Stomach (tissue), 4 donors: ENCODE measurements at regions not wholly inside any gene's neighbourhood (a gene's known extent, or its start where the extent isn't known, plus 50 kb on each side); places are given as distances from the start of the nearest gene placed in this dataset.

Experiments used
- POLR2AphosphoS5 ChIP-seq, 3 donors: sonication (generic); formaldehyde crosslinking; IDR thresholded peaks; one replicate each; pipeline ENCODE4 v1.6.1; 2016; ENCODE audit warnings: antibody characterized with exemption in 3 of 3
- TF ChIP-seq, protein P1 (sequence below), 7 experiments: fragments of 450-650 bp in 4 of 7; fragments of 200-600 bp in 3 of 7; sonication (generic) in 3 of 7; IDR thresholded peaks; one replicate each; pipeline ENCODE4 v1.5.1; 2016 to 2019; ENCODE audit warnings: antibody characterized with exemption in 7 of 7, control low read depth in 2 of 7, mild to moderate bottlenecking in 1 of 7

GRCh38 chr1:59108481-59109317 is 188.2 kb upstream of the FGGY start:
- TF ChIP-seq, protein P1, sequence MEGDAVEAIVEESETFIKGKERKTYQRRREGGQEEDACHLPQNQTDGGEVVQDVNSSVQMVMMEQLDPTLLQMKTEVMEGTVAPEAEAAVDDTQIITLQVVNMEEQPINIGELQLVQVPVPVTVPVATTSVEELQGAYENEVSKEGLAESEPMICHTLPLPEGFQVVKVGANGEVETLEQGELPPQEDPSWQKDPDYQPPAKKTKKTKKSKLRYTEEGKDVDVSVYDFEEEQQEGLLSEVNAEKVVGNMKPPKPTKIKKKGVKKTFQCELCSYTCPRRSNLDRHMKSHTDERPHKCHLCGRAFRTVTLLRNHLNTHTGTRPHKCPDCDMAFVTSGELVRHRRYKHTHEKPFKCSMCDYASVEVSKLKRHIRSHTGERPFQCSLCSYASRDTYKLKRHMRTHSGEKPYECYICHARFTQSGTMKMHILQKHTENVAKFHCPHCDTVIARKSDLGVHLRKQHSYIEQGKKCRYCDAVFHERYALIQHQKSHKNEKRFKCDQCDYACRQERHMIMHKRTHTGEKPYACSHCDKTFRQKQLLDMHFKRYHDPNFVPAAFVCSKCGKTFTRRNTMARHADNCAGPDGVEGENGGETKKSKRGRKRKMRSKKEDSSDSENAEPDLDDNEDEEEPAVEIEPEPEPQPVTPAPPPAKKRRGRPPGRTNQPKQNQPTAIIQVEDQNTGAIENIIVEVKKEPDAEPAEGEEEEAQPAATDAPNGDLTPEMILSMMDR (IDR thresholded peaks at IDR 0.05): no peak
- no peak for TF ChIP-seq POLR2AphosphoS5 (IDR thresholded peaks at IDR 0.05)
